ENCODE measurements at regions not wholly inside any gene's neighbourhood (a gene's known extent, or its start where the extent isn't known, plus 50 kb on each side); places are given as distances from the start of the nearest gene placed in this dataset.

DNA sequence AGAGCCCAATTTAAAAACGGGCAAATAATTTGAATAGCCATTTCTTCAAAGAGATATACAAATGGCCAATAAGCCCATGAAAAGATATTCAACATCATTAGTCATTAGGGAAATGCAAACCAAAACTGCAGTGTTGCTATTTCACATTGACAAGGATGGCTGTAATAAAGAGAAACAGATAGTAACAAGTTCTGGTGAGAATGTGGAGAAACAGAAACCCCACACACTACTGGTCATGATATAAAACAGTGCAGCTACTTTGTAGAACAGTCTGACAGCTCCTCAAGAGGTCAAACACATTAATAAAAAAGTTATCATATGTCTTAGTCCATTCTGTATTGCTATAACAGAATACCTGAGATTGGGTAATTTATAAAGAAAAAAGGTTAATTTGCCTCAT is 237.0 kb upstream of the GRAMD2B start:
- Histone ChIP-seq H3K36me3 (no peaks in the 10 kb centered on the region), H3K27me3 (no peaks in the 10 kb centered on the region), H3K9me3 (no peaks in the 10 kb centered on the region), H3K27ac (no peak overlapping the region), H3K4me3 (no peak overlapping the region), H3K4me1 (no peaks in the 10 kb centered on the region)
- intact Hi-C loops (cut with DNase I), result no loop called here
- WGBS, 2 donors, result 34 to 64% methylated on average over 1 of the region's 1 CpG
- TF ChIP-seq, protein P1, sequence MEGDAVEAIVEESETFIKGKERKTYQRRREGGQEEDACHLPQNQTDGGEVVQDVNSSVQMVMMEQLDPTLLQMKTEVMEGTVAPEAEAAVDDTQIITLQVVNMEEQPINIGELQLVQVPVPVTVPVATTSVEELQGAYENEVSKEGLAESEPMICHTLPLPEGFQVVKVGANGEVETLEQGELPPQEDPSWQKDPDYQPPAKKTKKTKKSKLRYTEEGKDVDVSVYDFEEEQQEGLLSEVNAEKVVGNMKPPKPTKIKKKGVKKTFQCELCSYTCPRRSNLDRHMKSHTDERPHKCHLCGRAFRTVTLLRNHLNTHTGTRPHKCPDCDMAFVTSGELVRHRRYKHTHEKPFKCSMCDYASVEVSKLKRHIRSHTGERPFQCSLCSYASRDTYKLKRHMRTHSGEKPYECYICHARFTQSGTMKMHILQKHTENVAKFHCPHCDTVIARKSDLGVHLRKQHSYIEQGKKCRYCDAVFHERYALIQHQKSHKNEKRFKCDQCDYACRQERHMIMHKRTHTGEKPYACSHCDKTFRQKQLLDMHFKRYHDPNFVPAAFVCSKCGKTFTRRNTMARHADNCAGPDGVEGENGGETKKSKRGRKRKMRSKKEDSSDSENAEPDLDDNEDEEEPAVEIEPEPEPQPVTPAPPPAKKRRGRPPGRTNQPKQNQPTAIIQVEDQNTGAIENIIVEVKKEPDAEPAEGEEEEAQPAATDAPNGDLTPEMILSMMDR (IDR thresholded peaks at IDR 0.05), result no peak
- TF ChIP-seq EP300 (IDR thresholded peaks at IDR 0.05) (no peak), POLR2A (IDR thresholded peaks at IDR 0.05) (no peak), POLR2AphosphoS5 (IDR thresholded peaks at IDR 0.05) (no peak)
- DNase-seq, result no peak

- Histone ChIP-seq H3K9me3 (no peaks in the 10 kb centered on the region), H3K27ac (no peak overlapping the region), H3K4me3 (no peak overlapping the region), H3K4me1 (no peaks in the 10 kb centered on the region), H3K36me3 (no peaks in the 10 kb centered on the region), H3K27me3 (no peaks in the 10 kb centered on the region)
- DNase-seq, result no peak
- intact Hi-C loops (cut with DNase I), result no loop called here
- no peak for TF ChIP-seq POLR2A (IDR thresholded peaks at IDR 0.05)
- TF ChIP-seq EP300 (IDR thresholded peaks at IDR 0.05), result no peak
- TF ChIP-seq POLR2AphosphoS5 (IDR thresholded peaks at IDR 0.05), result no peak
- TF ChIP-seq, protein P1 (IDR thresholded peaks at IDR 0.05), result no peak
- 92 to 94% methylated on average over 2 of the region's 2 CpGs for WGBS, 2 donors
These were observed 234.4 kb upstream of the GRAMD2B start for GRCh38 chr5:126188804-126189203.

DNA sequence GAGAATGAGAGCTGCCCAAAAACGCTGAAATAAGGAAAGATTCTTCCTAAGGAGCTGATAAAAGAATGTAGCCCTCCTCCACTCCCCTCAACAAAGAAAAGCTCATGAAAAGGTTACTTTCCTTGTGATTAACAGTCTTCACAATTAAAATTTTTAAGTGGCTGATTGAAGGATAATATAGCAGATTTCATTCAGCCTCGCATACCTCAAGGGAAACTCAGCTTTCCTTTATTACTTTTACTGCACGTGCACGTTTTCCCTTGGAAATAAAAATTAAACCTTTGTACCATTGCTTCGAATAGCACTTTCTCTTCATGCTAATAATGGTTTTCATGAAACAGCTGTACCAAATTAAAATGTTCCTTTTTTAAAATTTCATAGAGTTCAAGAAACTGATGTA is 234.0 kb upstream of the GRAMD2B start:
- 75 to 77% methylated on average over 5 of the region's 5 CpGs for WGBS, 2 donors
- no peaks in the 10 kb centered on the region for H3K27me3 ChIP-seq
- intact Hi-C loops (cut with DNase I), result no loop called here
- no peaks in the 10 kb centered on the region for H3K4me1 ChIP-seq
- no peak overlapping the region for H3K27ac ChIP-seq
- TF ChIP-seq POLR2A (IDR thresholded peaks at IDR 0.05) (no peak), EP300 (IDR thresholded peaks at IDR 0.05) (no peak), POLR2AphosphoS5 (IDR thresholded peaks at IDR 0.05) (no peak)
- TF ChIP-seq, protein P1 (IDR thresholded peaks at IDR 0.05), result no peak
- H3K9me3 ChIP-seq, result no peaks in the 10 kb centered on the region
- no peak for DNase-seq
- H3K36me3 ChIP-seq, result no peaks in the 10 kb centered on the region
- H3K4me3 ChIP-seq, result no peak overlapping the region

- H3K27me3 ChIP-seq, result no peaks in the 10 kb centered on the region
- no peak for DNase-seq
- no peaks in the 10 kb centered on the region for H3K36me3 ChIP-seq
- H3K9me3 ChIP-seq, result no peaks in the 10 kb centered on the region
- TF ChIP-seq POLR2A (IDR thresholded peaks at IDR 0.05) (no peak), EP300 (IDR thresholded peaks at IDR 0.05) (no peak), POLR2AphosphoS5 (IDR thresholded peaks at IDR 0.05) (no peak)
- TF ChIP-seq, protein P1 (IDR thresholded peaks at IDR 0.05), result no peak
- H3K27ac ChIP-seq, result no peak overlapping the region
- intact Hi-C loops (cut with DNase I), result no loop called here
- H3K4me3 ChIP-seq, result no peak overlapping the region
- H3K4me1 ChIP-seq, result peaks cover 0 to under 1% (median 0%) of the 10 kb centered on the region in 4 donors
- 63 to 81% methylated on average over 4 of the region's 4 CpGs for WGBS, 2 donors
These were observed 233.3 kb upstream of the GRAMD2B start for GRCh38 chr5:126189862-126190261.

DNA sequence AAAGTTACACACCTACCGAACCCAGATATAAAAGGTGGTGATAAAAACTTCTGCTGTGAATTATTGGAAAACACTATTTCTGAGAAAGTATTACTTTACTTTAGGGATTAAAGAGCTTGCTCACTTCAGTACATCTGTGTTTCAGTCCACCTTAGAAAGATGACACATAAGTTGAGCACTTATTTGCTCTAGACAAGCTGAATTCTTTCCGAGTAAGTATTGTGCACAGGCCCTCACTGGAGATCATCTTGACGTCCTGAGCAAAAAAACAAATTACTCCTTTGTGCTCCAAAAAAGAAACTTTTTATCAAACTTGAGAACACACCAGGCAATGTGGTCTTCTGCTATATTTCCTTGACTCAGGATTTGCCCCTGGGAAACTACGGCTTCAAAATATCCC is 231.0 kb upstream of the GRAMD2B start:
- Histone ChIP-seq H3K27me3 (no peaks in the 10 kb centered on the region), H3K36me3 (no peaks in the 10 kb centered on the region), H3K9me3 (no peaks in the 10 kb centered on the region), H3K27ac (no peak overlapping the region), H3K4me3 (no peak overlapping the region), H3K4me1 (peaks cover 0 to 11% (median 7%) of the 10 kb centered on the region in 4 donors)
- 92 to 94% methylated on average over 4 of the region's 4 CpGs for WGBS, 2 donors
- DNase-seq, result no peak
- intact Hi-C loops (cut with DNase I), result no loop called here
- no peak for TF ChIP-seq POLR2AphosphoS5 (IDR thresholded peaks at IDR 0.05)
- TF ChIP-seq EP300 (IDR thresholded peaks at IDR 0.05), result no peak
- TF ChIP-seq POLR2A (IDR thresholded peaks at IDR 0.05), result no peak
- TF ChIP-seq, protein P1 (IDR thresholded peaks at IDR 0.05), result no peak

Data from sigmoid colon (tissue), 6 donors.